ENCODE measurements at regions not wholly inside any gene's neighbourhood (a gene's known extent, or its start where the extent isn't known, plus 50 kb on each side); places are given as distances from the start of the nearest gene placed in this dataset.

DNA sequence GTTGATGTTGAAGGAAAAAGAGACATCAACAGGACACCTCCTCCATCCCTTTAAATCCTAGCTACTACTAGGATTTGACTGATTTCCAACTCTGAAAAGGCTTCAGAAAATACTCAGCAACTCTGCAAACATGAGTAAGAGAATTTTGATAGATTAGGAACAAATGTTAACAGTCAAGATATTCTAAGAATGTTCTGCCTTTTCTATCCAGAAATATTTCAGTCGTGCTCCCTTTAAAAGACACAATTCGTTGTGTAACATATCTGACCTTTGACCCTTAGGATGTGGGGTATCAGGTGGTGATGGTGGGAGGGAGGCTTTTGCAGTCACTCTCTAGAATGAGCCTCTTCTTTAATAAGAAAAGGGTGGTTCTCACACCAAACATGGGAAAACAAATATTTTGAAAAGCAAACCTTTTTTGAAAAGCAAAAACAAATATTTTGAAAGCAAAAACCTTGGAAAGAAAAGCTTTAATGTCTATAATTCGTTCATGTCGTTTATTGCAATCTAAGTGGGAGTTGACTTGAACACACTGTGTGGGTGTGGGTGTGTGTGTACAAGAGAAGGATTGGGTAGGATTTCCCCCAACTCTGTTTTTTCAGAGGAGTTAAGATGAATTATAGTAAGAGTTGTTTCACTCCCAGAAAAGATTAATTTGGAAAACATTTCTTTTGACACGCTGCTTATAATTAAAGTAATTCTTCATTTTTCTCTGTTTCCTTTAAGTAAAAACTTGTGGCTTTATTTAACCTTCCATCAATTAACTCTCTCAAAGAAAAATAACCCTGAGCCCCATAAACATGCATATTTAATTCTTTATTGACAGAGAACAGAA is 152.8 kb downstream of the TMEM167A start:
- Mint-ChIP-seq H3K4me1 (no peaks in the 10 kb centered on the region), H3K27ac (no peak overlapping the region), H3K27me3 (no peaks in the 10 kb centered on the region), H3K36me3 (no peaks in the 10 kb centered on the region), H3K4me3 (no peak overlapping the region), H3K9me3 (no peaks in the 10 kb centered on the region)
- no peak for DNase-seq

DNA sequence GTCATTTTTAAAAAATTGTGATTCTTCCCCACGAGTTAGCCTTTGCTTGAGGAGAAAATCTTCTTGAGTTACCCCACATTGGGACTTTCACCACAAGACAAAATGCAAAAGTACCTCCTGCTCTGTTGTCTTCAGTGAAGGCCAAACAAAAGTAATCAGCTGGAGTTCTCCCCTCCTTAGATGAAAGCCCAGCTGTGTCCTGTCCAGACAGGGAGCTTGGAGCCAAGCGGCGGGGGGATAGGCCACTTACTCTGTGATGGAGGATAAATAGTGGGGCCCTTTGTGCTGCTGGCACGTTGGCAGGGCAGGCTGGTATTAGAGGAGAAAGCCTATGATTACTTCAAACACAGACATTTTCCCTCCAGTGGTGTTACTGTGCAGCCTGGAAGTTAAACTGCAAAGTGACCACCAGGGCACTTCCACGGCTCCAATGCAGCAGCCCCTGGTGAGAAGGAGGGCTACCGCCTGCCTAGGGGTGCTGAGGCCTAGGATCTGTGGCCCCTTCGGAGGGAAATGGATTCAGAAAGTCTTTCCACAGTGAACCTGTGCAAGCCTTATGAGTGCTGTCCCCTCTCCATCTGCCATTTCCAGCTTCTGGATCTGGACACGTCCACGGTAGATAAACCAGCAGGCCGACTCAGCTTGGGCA is 155.0 kb downstream of the TMEM167A start:
- no peak overlapping the region for H3K4me3 Mint-ChIP-seq
- DNase-seq = no peak
- no peaks in the 10 kb centered on the region for H3K27me3 Mint-ChIP-seq
- H3K4me1 Mint-ChIP-seq = no peaks in the 10 kb centered on the region
- no peak overlapping the region for H3K27ac Mint-ChIP-seq
- H3K36me3 Mint-ChIP-seq = no peaks in the 10 kb centered on the region
- no peaks in the 10 kb centered on the region for H3K9me3 Mint-ChIP-seq

GRCh38 chr5:82918311-82919031 is 158.7 kb downstream of the TMEM167A start:
- Mint-ChIP-seq H3K27ac (no peak overlapping the region), H3K4me1 (no peaks in the 10 kb centered on the region), H3K27me3 (no peaks in the 10 kb centered on the region), H3K4me3 (no peak overlapping the region), H3K36me3 (peaks cover 8% of the 10 kb centered on the region), H3K9me3 (peaks cover 18% of the 10 kb centered on the region)
- no peak for DNase-seq

GRCh38 chr5:82917584-82917983 is 159.6 kb downstream of the TMEM167A start:
- Mint-ChIP-seq H3K4me1 (peaks cover 1% of the 10 kb centered on the region), H3K27me3 (peaks cover 1% of the 10 kb centered on the region), H3K4me3 (no peak overlapping the region), H3K36me3 (peaks cover 8% of the 10 kb centered on the region), H3K27ac (no peak overlapping the region), H3K9me3 (peaks cover 18% of the 10 kb centered on the region)
- no peak for DNase-seq

DNA sequence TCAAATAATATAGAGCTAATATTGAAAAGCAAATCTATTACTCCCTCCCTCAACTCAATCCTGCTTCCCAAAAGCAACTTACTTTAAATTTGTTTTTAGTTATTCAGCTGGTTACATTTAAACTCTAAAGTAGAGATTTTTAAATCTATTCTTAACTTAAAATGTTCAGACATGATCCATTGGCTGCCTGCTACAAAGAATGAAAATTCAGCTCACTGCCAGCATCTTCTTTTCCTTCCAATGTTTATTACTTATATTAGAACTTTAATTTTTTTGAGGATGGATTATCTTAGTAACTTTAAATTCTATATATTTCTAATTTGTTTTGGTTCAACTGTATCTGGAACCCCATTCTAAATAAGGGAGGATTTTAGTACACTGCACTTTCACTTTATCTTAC is 163.2 kb downstream of the TMEM167A start:
- Mint-ChIP-seq H3K4me3 (no peak overlapping the region), H3K27ac (no peak overlapping the region), H3K9me3 (peaks cover 18% of the 10 kb centered on the region), H3K4me1 (peaks cover 8% of the 10 kb centered on the region), H3K36me3 (peaks cover 8% of the 10 kb centered on the region), H3K27me3 (peaks cover 18% of the 10 kb centered on the region)
- no peak for DNase-seq

GRCh38 chr5:82912462-82912861 is 164.7 kb downstream of the TMEM167A start:
- Mint-ChIP-seq H3K27me3 (peaks cover 20% of the 10 kb centered on the region), H3K27ac (no peak overlapping the region), H3K4me3 (no peak overlapping the region), H3K4me1 (peaks cover 8% of the 10 kb centered on the region), H3K36me3 (peaks cover 8% of the 10 kb centered on the region), H3K9me3 (peaks cover 18% of the 10 kb centered on the region)
- no peak for DNase-seq

GRCh38 chr5:82911910-82912309 is 165.3 kb downstream of the TMEM167A start:
- Mint-ChIP-seq H3K36me3 (peaks cover 8% of the 10 kb centered on the region), H3K4me1 (peaks cover 8% of the 10 kb centered on the region), H3K27me3 (peaks cover 20% of the 10 kb centered on the region), H3K4me3 (no peak overlapping the region), H3K27ac (no peak overlapping the region), H3K9me3 (peaks cover 17% of the 10 kb centered on the region)
- no peak for DNase-seq

- DNase-seq = no peak
- H3K4me3 Mint-ChIP-seq = no peak overlapping the region
- peaks cover 8% of the 10 kb centered on the region for H3K4me1 Mint-ChIP-seq
- H3K27me3 Mint-ChIP-seq = peaks cover 20% of the 10 kb centered on the region
- no peak overlapping the region for H3K27ac Mint-ChIP-seq
- H3K36me3 Mint-ChIP-seq = peaks cover 6% of the 10 kb centered on the region
- peaks cover 12% of the 10 kb centered on the region for H3K9me3 Mint-ChIP-seq
These were observed 166.3 kb downstream of the TMEM167A start for GRCh38 chr5:82910905-82911304.

DNA sequence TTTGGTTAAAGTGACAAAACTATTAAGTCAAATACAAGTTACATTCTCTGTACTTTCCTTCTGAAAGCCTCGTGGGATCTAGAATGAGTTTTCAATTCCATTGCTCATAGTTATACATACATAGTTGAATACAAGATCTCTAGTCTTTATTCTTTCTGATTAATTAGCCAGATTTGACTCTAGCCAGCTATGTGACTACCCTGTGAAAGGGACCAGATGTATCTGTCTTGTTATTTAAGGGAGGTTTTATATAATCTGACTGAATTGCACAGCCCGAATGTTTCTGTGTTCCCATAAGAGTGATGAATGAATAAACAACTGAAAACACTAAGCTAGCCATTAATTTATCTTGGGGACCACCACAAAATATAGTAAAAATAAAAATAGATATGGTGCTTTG is 166.7 kb downstream of the TMEM167A start:
- Mint-ChIP-seq H3K4me3 (no peak overlapping the region), H3K9me3 (peaks cover 8% of the 10 kb centered on the region), H3K4me1 (peaks cover 8% of the 10 kb centered on the region), H3K27ac (no peak overlapping the region), H3K36me3 (peaks cover 3% of the 10 kb centered on the region), H3K27me3 (peaks cover 20% of the 10 kb centered on the region)
- DNase-seq = no peak

DNA sequence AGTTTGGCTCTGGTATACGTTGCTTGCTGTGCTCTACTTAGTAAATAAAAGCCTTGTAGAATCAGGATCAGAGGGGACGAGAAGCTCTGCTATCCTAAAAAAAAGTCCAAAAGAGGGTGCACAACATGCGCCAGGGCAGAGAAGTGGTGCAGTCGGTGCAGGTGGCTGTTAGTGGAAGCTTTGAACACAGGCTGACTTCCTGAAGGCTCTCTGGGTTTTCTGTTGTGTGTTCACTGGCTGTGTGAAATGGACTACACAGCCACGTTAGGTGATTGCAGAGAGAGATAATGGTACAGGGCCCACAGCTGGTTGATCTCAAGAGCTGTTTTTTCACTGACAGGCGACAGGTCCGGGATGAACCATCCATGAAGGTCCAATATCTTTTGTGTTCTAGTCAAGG is 167.4 kb downstream of the TMEM167A start:
- no peak for DNase-seq
- Mint-ChIP-seq H3K4me3 (no peak overlapping the region), H3K27me3 (peaks cover 20% of the 10 kb centered on the region), H3K36me3 (no peaks in the 10 kb centered on the region), H3K27ac (no peak overlapping the region), H3K9me3 (peaks cover 2% of the 10 kb centered on the region), H3K4me1 (peaks cover 8% of the 10 kb centered on the region)

- DNase-seq = no peak
- Mint-ChIP-seq H3K4me3 (no peak overlapping the region), H3K36me3 (no peaks in the 10 kb centered on the region), H3K27me3 (peaks cover 8% of the 10 kb centered on the region), H3K27ac (no peak overlapping the region), H3K9me3 (peaks cover 15% of the 10 kb centered on the region), H3K4me1 (no peaks in the 10 kb centered on the region)
These were observed 171.2 kb downstream of the TMEM167A start for GRCh38 chr5:82905986-82906385.

DNA sequence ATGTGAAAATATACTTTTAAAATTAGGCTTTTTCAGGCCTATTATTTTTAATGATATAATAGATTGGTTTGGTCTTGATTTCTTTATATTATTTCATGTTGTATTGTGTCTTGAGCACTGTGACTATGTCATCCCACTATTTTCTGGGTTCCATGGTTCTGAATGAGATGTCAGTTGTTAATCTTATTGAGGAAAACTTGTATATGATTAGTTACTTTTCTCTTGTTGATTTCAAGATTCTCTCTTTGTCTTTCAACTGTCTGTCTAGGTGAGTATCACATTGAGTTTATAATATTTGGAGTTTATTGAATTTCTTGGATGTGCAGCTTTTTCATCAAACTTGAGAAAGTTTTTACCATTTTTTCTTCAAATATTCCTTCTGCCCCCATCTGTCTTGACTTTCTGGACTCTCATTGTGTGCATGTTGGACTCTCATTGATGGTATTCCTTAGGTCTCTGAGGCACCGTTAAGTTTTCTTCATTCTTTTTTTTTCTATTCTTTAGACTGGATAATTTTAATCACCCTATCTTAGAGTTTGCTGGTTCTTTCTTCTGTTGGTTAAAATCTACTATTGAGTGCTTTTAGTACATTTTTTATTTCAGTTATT is 175.8 kb downstream of the TMEM167A start:
- Mint-ChIP-seq H3K27ac (no peak overlapping the region), H3K9me3 (peaks cover 25% of the 10 kb centered on the region), H3K27me3 (no peaks in the 10 kb centered on the region), H3K4me3 (no peak overlapping the region), H3K36me3 (no peaks in the 10 kb centered on the region), H3K4me1 (no peaks in the 10 kb centered on the region)
- DNase-seq = no peak

DNA sequence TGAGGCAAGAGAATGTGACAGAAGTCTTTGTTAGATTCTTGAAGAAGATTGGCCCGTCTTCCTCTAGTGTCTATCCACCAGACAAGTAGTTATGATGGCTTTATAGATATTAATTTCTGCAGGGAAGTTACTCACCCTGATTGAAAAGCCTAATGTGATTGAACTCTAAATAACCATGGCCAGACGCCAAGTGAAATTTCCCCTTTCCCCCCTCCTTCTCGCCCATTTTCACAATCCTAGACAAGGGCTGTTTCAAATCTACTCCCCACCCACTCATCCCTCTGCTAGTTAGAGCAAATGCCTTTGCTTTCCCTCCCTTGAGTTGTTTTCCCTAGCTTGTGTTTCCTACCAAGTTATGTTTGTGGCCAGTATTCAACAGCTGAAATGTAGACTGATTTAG is 182.5 kb downstream of the TMEM167A start:
- no peak overlapping the region for H3K4me3 Mint-ChIP-seq
- H3K36me3 Mint-ChIP-seq = no peaks in the 10 kb centered on the region
- no peak overlapping the region for H3K27ac Mint-ChIP-seq
- no peak for DNase-seq
- no peaks in the 10 kb centered on the region for H3K27me3 Mint-ChIP-seq
- peaks cover 2% of the 10 kb centered on the region for H3K4me1 Mint-ChIP-seq
- H3K9me3 Mint-ChIP-seq = peaks cover 5% of the 10 kb centered on the region

- H3K9me3 Mint-ChIP-seq = peaks cover 3% of the 10 kb centered on the region
- peaks cover 6% of the 10 kb centered on the region for H3K4me1 Mint-ChIP-seq
- H3K4me3 Mint-ChIP-seq = no peak overlapping the region
These were observed 188.1 kb downstream of the TMEM167A start for GRCh38 chr5:82889088-82889487.

GRCh38 chr5:82886911-82887310 is 190.3 kb downstream of the TMEM167A start:
- Mint-ChIP-seq H3K27ac (no peak overlapping the region), H3K4me1 (peaks cover 18% of the 10 kb centered on the region), H3K36me3 (peaks cover 8% of the 10 kb centered on the region), H3K9me3 (peaks cover 6% of the 10 kb centered on the region), H3K27me3 (peaks cover 12% of the 10 kb centered on the region), H3K4me3 (no peak overlapping the region)
- no peak for DNase-seq

More at GRCh38 chr5:82889088-82889487, 188.1 kb downstream of the TMEM167A start:
- Mint-ChIP-seq H3K27ac (no peak overlapping the region), H3K36me3 (no peaks in the 10 kb centered on the region), H3K27me3 (peaks cover 7% of the 10 kb centered on the region)
- no peak for DNase-seq
